K562 (cell line): ENCODE measurements at regions not wholly inside any gene's neighbourhood (a gene's known extent, or its start where the extent isn't known, plus 50 kb on each side); places are given as distances from the start of the nearest gene placed in this dataset.

Source experiments
- ATAC-seq: fragments of 200-7000 bp; cut with Tn5 transposase; 3 replicates; pipeline ENCODE4 v1.9.1; 2020; ENCODE audit warnings: moderate library complexity
- BruUV-seq: library from RNA; stranded (reverse); fragments of 400-500 nt; replicated peaks from 2 replicates; lab custom pipeline; 2021; lab: Mats Ljungman, UMichigan
- CTCF ChIA-PET: fragments of 300-600 bp; formaldehyde crosslinking; extraction: SDS; loops from one replicate; lab custom pipeline; 2021; ENCODE audit warnings: low intra/inter-chr PET ratio; lab: Yijun Ruan, JAX
- POLR2A ChIA-PET: fragments of 300-600, 350-650 bp; sonication (Branson Sonifier 250); formaldehyde crosslinking; extraction: SDS; loops from one replicate; lab custom pipeline; 2021; ENCODE audit warnings: antibody characterized with exemption, inconsistent platforms; lab: Yijun Ruan, JAX
- DNase-seq, 4 experiments: peaks; one replicate each; pipeline versions ENCODE4 v3.0.0 to v3.0.0-alpha.2; 2011 to 2018; ENCODE audit warnings: low spot score in 3 of 4, mixed read lengths in 3 of 4; ENCODE audit errors: extremely low read depth in 1 of 4
- FAIRE-seq: peaks from 2 replicates; lab custom pipeline; 2011; peaks lifted over from hg19 to GRCh38; lab: Jason Lieb, UNC
- H2AFZ ChIP-seq: 2 replicates; pipeline ENCODE4 v1.6.0; 2011; ENCODE audit warnings: low read depth, low read length, control low read depth, inconsistent platforms
- H3K27ac ChIP-seq: fragments of 200-600 bp; 3 replicates; pipeline ENCODE4 v1.8.0; 2011; ENCODE audit warnings: low read depth, mild to moderate bottlenecking, control low read depth, inconsistent platforms, low read length, moderate library complexity, mixed read lengths; ENCODE audit errors: extremely low read depth
- H3K27me3 ChIP-seq, 2 experiments: fragments of 300-600 bp in 1 of 2; 2 replicates in 1 of 2; 3 replicates in 1 of 2; pipeline versions ENCODE4 v1.6.0 to v1.8.0; 2011; ENCODE audit warnings: inconsistent platforms in 2 of 2, low read length in 2 of 2, mild to moderate bottlenecking in 1 of 2, mixed read lengths in 1 of 2, moderate library complexity in 1 of 2; ENCODE audit not compliant: control insufficient read depth in 2 of 2, insufficient read depth in 2 of 2
- H3K36me3 ChIP-seq: fragments of 300-600 bp; 3 replicates; pipeline ENCODE4 v1.8.0; 2011; ENCODE audit warnings: mild to moderate bottlenecking, low read length, inconsistent platforms; ENCODE audit not compliant: control insufficient read depth, insufficient read depth
- H3K4me1 ChIP-seq, 2 experiments: fragments of 200-600 bp in 1 of 2; replicated peaks in 1 of 2; 2 replicates in 1 of 2; 3 replicates in 1 of 2; pipeline versions ENCODE4 v1.5.1 to v1.8.0; 2011; ENCODE audit warnings: inconsistent platforms in 2 of 2, low read length in 2 of 2, mild to moderate bottlenecking in 1 of 2, mixed read lengths in 1 of 2, moderate library complexity in 1 of 2; ENCODE audit not compliant: control insufficient read depth in 2 of 2, insufficient read depth in 2 of 2
- H3K4me2 ChIP-seq: 2 replicates; pipeline ENCODE4 v1.6.1; 2011; ENCODE audit warnings: low read length, control low read depth, inconsistent platforms, mixed read lengths; ENCODE audit not compliant: insufficient read depth
- H3K4me3 ChIP-seq: fragments of 200-600 bp; sonication (generic), shearing (Covaris generic); 2 replicates; pipeline ENCODE4 v1.5.1; 2016; ENCODE audit warnings: control low read depth, inconsistent platforms
- H3K79me2 ChIP-seq: fragments of 200-600 bp; 3 replicates; pipeline ENCODE4 v1.8.0; 2011; ENCODE audit warnings: low read length, inconsistent platforms; ENCODE audit not compliant: control insufficient read depth, insufficient read depth
- H3K9ac ChIP-seq, 2 experiments: 2 replicates each; pipeline versions ENCODE4 v1.6.0 to v1.6.1; 2011; ENCODE audit warnings: low read depth in 2 of 2, low read length in 2 of 2, control low read depth in 1 of 2, inconsistent platforms in 1 of 2, mild to moderate bottlenecking in 1 of 2, mixed read lengths in 1 of 2; ENCODE audit not compliant: insufficient read depth in 1 of 2
- H3K9me1 ChIP-seq: one replicate; pipeline ENCODE4 v1.6.0; 2011; ENCODE audit warnings: inconsistent platforms, mild to moderate bottlenecking, low read length, moderate library complexity; ENCODE audit not compliant: control insufficient read depth, insufficient read depth
- H3K9me3 ChIP-seq: replicated peaks from 2 replicates; pipeline ENCODE4 v1.5.1; 2011; ENCODE audit warnings: low read depth, low read length, inconsistent platforms; ENCODE audit not compliant: control insufficient read depth, insufficient read depth
- H4K20me1 ChIP-seq: replicated peaks from 2 replicates; pipeline ENCODE4 v1.6.1; 2011; ENCODE audit warnings: low read length, inconsistent platforms, mixed read lengths; ENCODE audit not compliant: control insufficient read depth, insufficient read depth
- ARID1B ChIP-seq: fragments of 450-650 bp; IDR thresholded peaks from 2 replicates; pipeline ENCODE4 v1.6.1; 2016; ENCODE audit warnings: antibody characterized with exemption, mild to moderate bottlenecking, inconsistent platforms
- CHD4 ChIP-seq: fragments of 200-600 bp; sonication (generic); IDR thresholded peaks from 3 replicates; pipeline ENCODE4 v1.6.1; 2012; ENCODE audit warnings: low read depth, mild to moderate bottlenecking, mixed read lengths, low read length, inconsistent platforms; ENCODE audit not compliant: insufficient read depth, insufficient replicate concordance, poor library complexity, severe bottlenecking
- EP400 ChIP-seq: fragments of 450-650 bp; IDR thresholded peaks from 2 replicates; pipeline ENCODE4 v1.6.1; 2017; ENCODE audit warnings: antibody characterized with exemption, mild to moderate bottlenecking, moderate library complexity
- IFI16 ChIP-seq: fragments of 250-450 bp; sonication (Bioruptor Pico); IDR thresholded peaks from 2 replicates; pipeline ENCODE4 v2.1.2; 2022; ENCODE audit warnings: mild to moderate bottlenecking, inconsistent platforms
- KDM5B ChIP-seq: fragments of 200-600 bp; sonication (generic); IDR thresholded peaks from 2 replicates; pipeline ENCODE4 v1.6.1; 2012; ENCODE audit warnings: low read depth, mild to moderate bottlenecking, moderate library complexity, low read length, control low read depth, inconsistent platforms; ENCODE audit not compliant: insufficient replicate concordance
- KHSRP ChIP-seq: fragments of 450-650 bp; IDR thresholded peaks from 2 replicates; pipeline ENCODE4 v1.6.1; 2017
- LEF1 ChIP-seq: fragments of 450-650 bp; IDR thresholded peaks from 2 replicates; pipeline ENCODE4 v1.6.1; 2016; ENCODE audit warnings: mild to moderate bottlenecking
- NELFE ChIP-seq: IDR thresholded peaks from 2 replicates; pipeline ENCODE4 v1.6.1; 2011; ENCODE audit warnings: mild to moderate bottlenecking; ENCODE audit not compliant: insufficient read depth, insufficient read length
- NFIX ChIP-seq: fragments of 250-450 bp; sonication (Bioruptor Pico); IDR thresholded peaks from 2 replicates; pipeline ENCODE4 v1.4.0; 2020; ENCODE audit warnings: low read depth, mild to moderate bottlenecking, moderate library complexity
- NR1H2 ChIP-seq: sonication (generic); formaldehyde crosslinking; IDR thresholded peaks from 2 replicates; pipeline ENCODE4 v1.4.0; 2020; ENCODE audit warnings: mild to moderate bottlenecking, missing genetic modification reagents
- RBBP5 ChIP-seq: fragments of 200-600 bp; sonication (generic); IDR thresholded peaks from 2 replicates; pipeline ENCODE4 v1.6.1; 2012; ENCODE audit warnings: borderline replicate concordance, mild to moderate bottlenecking, low read length, control low read depth, inconsistent platforms; ENCODE audit not compliant: insufficient read depth, poor library complexity, severe bottlenecking
- REST ChIP-seq, 2 experiments: fragments of 450-650 bp; formaldehyde crosslinking in 1 of 2; IDR thresholded peaks; 2 replicates each; pipeline versions ENCODE4 v1.4.0 to v1.6.1; 2014 to 2020; ENCODE audit warnings: mild to moderate bottlenecking in 2 of 2, borderline replicate concordance in 1 of 2, low read depth in 1 of 2
- SRF ChIP-seq, 2 experiments: fragments of 250-450, 450-650 bp in 1 of 2; sonication (Bioruptor Pico) in 1 of 2; sonication (generic) in 1 of 2; formaldehyde crosslinking; IDR thresholded peaks; 2 replicates each; pipeline versions ENCODE4 v1.5.0 to v1.5.1; 2020 to 2022; ENCODE audit warnings: mild to moderate bottlenecking in 1 of 2, missing genetic modification reagents in 1 of 2
- ZNF23 ChIP-seq: fragments of 250-450 bp; sonication (Bioruptor Pico); IDR thresholded peaks from 2 replicates; pipeline ENCODE4 v1.4.0; 2020; ENCODE audit warnings: mild to moderate bottlenecking
- ZNF239 ChIP-seq: fragments of 250-450 bp; sonication (Bioruptor Pico); IDR thresholded peaks from 2 replicates; pipeline ENCODE4 v1.4.0; 2020; ENCODE audit warnings: mild to moderate bottlenecking
- ZNF408 ChIP-seq: fragments of 250-450 bp; sonication (Bioruptor Pico); IDR thresholded peaks from 2 replicates; pipeline ENCODE4 v1.4.0; 2020; ENCODE audit warnings: low read depth, mild to moderate bottlenecking, moderate library complexity
- in situ Hi-C: fragments of 300-500 bp; cut with MboI; formaldehyde crosslinking; loops from 4 replicates; pipeline ENCODE4 v1.15.0; 2018; ENCODE audit warnings: inconsistent platforms, mixed read lengths
- intact Hi-C: fragments of 100-400 bp; cut with micrococcal nuclease; formaldehyde crosslinking; loops from 2 replicates; pipeline ENCODE4 v1.14.2; 2022

- DNase-seq (no peak), ATAC-seq (no peak), FAIRE-seq (no peak)
- no peak overlapping the region for H2AFZ ChIP-seq
- H3K79me2 ChIP-seq = no peaks in the 10 kb centered on the region
- no peak overlapping the region for H3K9ac ChIP-seq
- no TSS peak for BruUV-seq
- no peaks in the 10 kb centered on the region for H4K20me1 ChIP-seq
- no peaks in the 10 kb centered on the region for H3K4me1 ChIP-seq
- no peaks in the 10 kb centered on the region for H3K9me1 ChIP-seq
- ChIA-PET POLR2A (no interaction called here), CTCF (no interaction called here)
- no peak overlapping the region for H3K27ac ChIP-seq
- H3K4me3 ChIP-seq = no peak overlapping the region
- H3K4me2 ChIP-seq = no peak overlapping the region
- no peaks in the 10 kb centered on the region for H3K36me3 ChIP-seq
- no peaks in the 10 kb centered on the region; the same call in 1 of the 2 replicates for H3K9me3 ChIP-seq
- in situ Hi-C loops = no loop called here
- intact Hi-C loops = no loop called here
- no peaks in the 10 kb centered on the region for H3K27me3 ChIP-seq
- TF ChIP-seq NR1H2 (CRISPR knock-in tag) (no peak), KDM5B (no peak), ZNF408 (CRISPR knock-in tag) (no peak), LEF1 (no peak), SRF (CRISPR knock-in tag; IDR thresholded peaks at IDR 0.05) (no peak), REST (IDR thresholded peaks at IDR 0.05; ENCODE audit: borderline replicate concordance) (no peak), REST (CRISPR knock-in tag; IDR thresholded peaks at IDR 0.05; ENCODE audit: low read depth) (no peak), ZNF23 (no peak), ARID1B (no peak), KHSRP (no peak), CHD4 (no peak), RBBP5 (no peak), ZNF239 (CRISPR knock-in tag) (no peak), IFI16 (CRISPR knock-in tag) (no peak), NELFE (no peak), NFIX (CRISPR knock-in tag) (no peak), EP400 (no peak)
These were observed 310.2 kb upstream of the SUCLG2 start for GRCh38 chr3:67964596-67964995.
